ENCODE measurements at regions not wholly inside any gene's neighbourhood (a gene's known extent, or its start where the extent isn't known, plus 50 kb on each side); places are given as distances from the start of the nearest gene placed in this dataset.
"Not testable (repeated sequence)": the region's sequence is repeated elsewhere in the genome, so short reads cannot be mapped to it uniquely, and the experiment has no call there.

DNA sequence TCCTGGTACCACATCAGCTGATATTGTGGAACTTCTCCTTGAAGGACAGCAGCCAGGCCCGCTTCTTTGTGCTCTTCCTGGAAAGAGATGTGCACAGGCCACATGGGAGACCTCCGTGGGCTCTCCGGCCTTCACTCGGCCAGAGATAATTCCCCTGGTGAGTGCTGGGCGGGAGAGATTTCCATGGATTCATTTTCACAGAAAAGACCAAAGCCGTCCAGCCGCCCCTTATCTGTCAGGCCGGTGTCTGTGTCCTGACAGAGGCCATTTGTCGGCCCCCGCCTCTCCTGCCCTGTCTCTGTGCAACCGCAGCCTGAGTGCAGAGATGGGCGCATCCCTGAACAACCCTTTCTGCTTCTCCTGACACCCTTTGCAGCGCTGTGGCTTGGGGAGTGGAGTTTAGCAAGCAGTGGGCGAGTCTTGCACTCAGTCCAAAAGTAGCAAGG, 197.9 kb downstream of the BANP start:
- TF ChIP-seq, protein P1, sequence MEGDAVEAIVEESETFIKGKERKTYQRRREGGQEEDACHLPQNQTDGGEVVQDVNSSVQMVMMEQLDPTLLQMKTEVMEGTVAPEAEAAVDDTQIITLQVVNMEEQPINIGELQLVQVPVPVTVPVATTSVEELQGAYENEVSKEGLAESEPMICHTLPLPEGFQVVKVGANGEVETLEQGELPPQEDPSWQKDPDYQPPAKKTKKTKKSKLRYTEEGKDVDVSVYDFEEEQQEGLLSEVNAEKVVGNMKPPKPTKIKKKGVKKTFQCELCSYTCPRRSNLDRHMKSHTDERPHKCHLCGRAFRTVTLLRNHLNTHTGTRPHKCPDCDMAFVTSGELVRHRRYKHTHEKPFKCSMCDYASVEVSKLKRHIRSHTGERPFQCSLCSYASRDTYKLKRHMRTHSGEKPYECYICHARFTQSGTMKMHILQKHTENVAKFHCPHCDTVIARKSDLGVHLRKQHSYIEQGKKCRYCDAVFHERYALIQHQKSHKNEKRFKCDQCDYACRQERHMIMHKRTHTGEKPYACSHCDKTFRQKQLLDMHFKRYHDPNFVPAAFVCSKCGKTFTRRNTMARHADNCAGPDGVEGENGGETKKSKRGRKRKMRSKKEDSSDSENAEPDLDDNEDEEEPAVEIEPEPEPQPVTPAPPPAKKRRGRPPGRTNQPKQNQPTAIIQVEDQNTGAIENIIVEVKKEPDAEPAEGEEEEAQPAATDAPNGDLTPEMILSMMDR (IDR thresholded peaks at IDR 0.05; ENCODE audit: extremely low read depth in 1 of 2, insufficient read depth in 1 of 2, low read depth in 1 of 2, low read length in 2 of 2), result not testable (repeated sequence)
- TF ChIP-seq POLR2A (IDR thresholded peaks at IDR 0.05; ENCODE audit: low read depth, low read length); POLR2AphosphoS5 (IDR thresholded peaks at IDR 0.05; ENCODE audit: insufficient read depth, low read depth, low read length): not testable (repeated sequence)
